HepG2 (cell line): ENCODE measurements at regions not wholly inside any gene's neighbourhood (a gene's known extent, or its start where the extent isn't known, plus 50 kb on each side); places are given as distances from the start of the nearest gene placed in this dataset.

ENCODE experiments used
- ATAC-seq: fragments of 200-7000 bp; cut with Tn5 transposase; 3 replicates; pipeline ENCODE4 v1.9.1; 2020; ENCODE audit warnings: mild to moderate bottlenecking, moderate library complexity
- BruUV-seq: library from RNA; stranded (reverse); fragments of 400-500 nt; replicated peaks from 2 replicates; lab custom pipeline; 2021; lab: Mats Ljungman, UMichigan
- CTCF ChIA-PET: fragments of 300-600 bp; formaldehyde crosslinking; extraction: SDS; loops from one replicate; lab custom pipeline; 2021; ENCODE audit warnings: low total read pairs, inconsistent platforms, low intra/inter-chr PET ratio; lab: Yijun Ruan, JAX
- POLR2A ChIA-PET: fragments of 350-600 bp; sonication (Branson Sonifier 250); formaldehyde crosslinking; loops from one replicate; lab custom pipeline; 2020; ENCODE audit warnings: antibody characterized with exemption, inconsistent platforms; lab: Yijun Ruan, JAX
- DNase-seq: peaks from one replicate; pipeline ENCODE4 v3.0.0-alpha.2; 2015; ENCODE audit warnings: low spot score
- FAIRE-seq: peaks from 3 replicates; lab custom pipeline; 2011; peaks lifted over from hg19 to GRCh38; lab: Jason Lieb, UNC
- H2AFZ ChIP-seq: one replicate; pipeline ENCODE4 v1.6.1; 2011; ENCODE audit warnings: low read length, inconsistent platforms
- H3K27ac ChIP-seq: fragments of 300-600 bp; 3 replicates; pipeline ENCODE4 v1.8.0; 2011; ENCODE audit warnings: mixed run types, mild to moderate bottlenecking, mixed read lengths, low read length, inconsistent platforms; ENCODE audit not compliant: insufficient read depth; ENCODE audit errors: extremely low read length
- H3K27me3 ChIP-seq, 2 experiments: fragments of 200-600 bp in 1 of 2; 2 replicates in 1 of 2; 3 replicates in 1 of 2; pipeline versions ENCODE4 v1.6.0 to v1.8.0; 2011; ENCODE audit warnings: low read length in 2 of 2, mild to moderate bottlenecking in 2 of 2, moderate library complexity in 2 of 2, inconsistent platforms in 1 of 2; ENCODE audit not compliant: insufficient read depth in 2 of 2, control insufficient read depth in 1 of 2
- H3K36me3 ChIP-seq, 2 experiments: fragments of 200-600 bp in 1 of 2; replicated peaks in 1 of 2; 2 replicates in 1 of 2; 3 replicates in 1 of 2; pipeline versions ENCODE4 v1.5.1 to v1.8.0; 2011; ENCODE audit warnings: low read length in 2 of 2, inconsistent platforms in 1 of 2; ENCODE audit not compliant: insufficient read depth in 2 of 2, control insufficient read depth in 1 of 2
- H3K4me1 ChIP-seq: 2 replicates; pipeline ENCODE4 v1.5.1; 2012; ENCODE audit warnings: low read length, inconsistent platforms; ENCODE audit not compliant: insufficient read depth
- H3K4me2 ChIP-seq: 2 replicates; pipeline ENCODE4 v1.6.0; 2011; ENCODE audit warnings: low read depth, low read length, inconsistent platforms
- H3K4me3 ChIP-seq, 3 experiments: fragments of 200-600 bp in 1 of 3; sonication (generic), shearing (Covaris generic) in 1 of 3; replicated peaks in 1 of 3; 2 replicates each; pipeline ENCODE4 v1.5.1; 2011 to 2016; ENCODE audit warnings: low read length in 3 of 3, inconsistent platforms in 2 of 3, low read depth in 2 of 3, mild to moderate bottlenecking in 2 of 3, control low read depth in 1 of 3, mixed read lengths in 1 of 3; ENCODE audit not compliant: insufficient read depth in 1 of 3
- H3K79me2 ChIP-seq: one replicate; pipeline ENCODE4 v1.6.1; 2011; ENCODE audit warnings: low read length, inconsistent platforms; ENCODE audit not compliant: insufficient read depth
- H3K9ac ChIP-seq: 2 replicates; pipeline ENCODE4 v1.6.0; 2011; ENCODE audit warnings: mild to moderate bottlenecking, low read depth, low read length, inconsistent platforms; ENCODE audit not compliant: insufficient read depth
- H3K9me3 ChIP-seq: 2 replicates; pipeline ENCODE4 v1.5.1; 2012; ENCODE audit warnings: mild to moderate bottlenecking, low read length
- H4K20me1 ChIP-seq: 2 replicates; pipeline ENCODE4 v1.6.0; 2011; ENCODE audit warnings: inconsistent platforms, mild to moderate bottlenecking, low read length, moderate library complexity; ENCODE audit not compliant: insufficient read depth
- HNRNPUL1 ChIP-seq: fragments of 200-400 bp; formaldehyde crosslinking; IDR thresholded peaks from 2 replicates; pipeline ENCODE4 v1.6.1; 2017; ENCODE audit warnings: low read depth, mild to moderate bottlenecking, low read length, moderate library complexity
- IKZF1 ChIP-seq: fragments of 450-650 bp; IDR thresholded peaks from 2 replicates; pipeline ENCODE4 v1.7.1; 2016
- MBNL3 ChIP-seq: fragments of 250-450 bp; sonication (Bioruptor Pico); conservative IDR thresholded peaks from 2 replicates; pipeline ENCODE4 v1.8.0; 2022; ENCODE audit warnings: mild to moderate bottlenecking, inconsistent platforms
- NCOA1 ChIP-seq: sonication (generic); formaldehyde crosslinking; IDR thresholded peaks from 2 replicates; pipeline ENCODE4 v1.9.0; 2021; ENCODE audit warnings: missing genetic modification reagents
- NFE2L2 ChIP-seq: fragments of 150-350 bp; IDR thresholded peaks from 2 replicates; pipeline ENCODE4 v1.6.1; 2014; ENCODE audit warnings: low read length
- RFX3 ChIP-seq: IDR thresholded peaks from 2 replicates; pipeline ENCODE4 v1.6.1; 2016; ENCODE audit warnings: missing biosample characterization, missing genetic modification reagents
- TIGD3 ChIP-seq: sonication (generic); formaldehyde crosslinking; IDR thresholded peaks from 2 replicates; pipeline ENCODE4 v1.5.1; 2020; ENCODE audit warnings: mild to moderate bottlenecking, missing genetic modification reagents, borderline replicate concordance
- ZNF230 ChIP-seq: sonication (generic); formaldehyde crosslinking; IDR thresholded peaks from 2 replicates; pipeline ENCODE4 v1.4.0; 2020; ENCODE audit warnings: mild to moderate bottlenecking, missing genetic modification reagents
- ZNF280D ChIP-seq: sonication (generic); formaldehyde crosslinking; IDR thresholded peaks from 2 replicates; pipeline ENCODE4 v1.5.1; 2020; ENCODE audit warnings: mild to moderate bottlenecking, missing genetic modification reagents
- WGBS: methylation state at CpG from one replicate; pipeline ENCODE4 v1.1.6; 2017; ENCODE audit warnings: low lambda C conversion rate; 5-methylcytosine and 5-hydroxymethylcytosine counted together
- in situ Hi-C: cut with HindIII; loops from 2 replicates; pipeline ENCODE4 v1.10.0; 2017; ENCODE audit warnings: low pct_unique_long_range_greater_than_20kb; ENCODE audit not compliant: extremely low pct_ligation_motif_present
- intact Hi-C: fragments of 100-400 bp; cut with micrococcal nuclease; formaldehyde crosslinking; loops from one replicate; pipeline ENCODE4 v1.10.0; 2022; ENCODE audit not compliant: unreplicated experiment

- Histone ChIP-seq H3K36me3 (no peaks in the 10 kb centered on the region), H3K4me2 (no peak overlapping the region)
- TF ChIP-seq ZNF230 (CRISPR knock-in tag), result no peak
- TF ChIP-seq NCOA1, result no peak
- TF ChIP-seq ZNF280D, result no peak
- TF ChIP-seq TIGD3 (CRISPR knock-in tag), result no peak
- TF ChIP-seq HNRNPUL1, result no peak
- no peak for TF ChIP-seq MBNL3
- no peak for TF ChIP-seq NFE2L2
- TF ChIP-seq RFX3 (CRISPR knock-in tag), result no peak
- TF ChIP-seq IKZF1, result no peak
- TF ChIP-seq, all 625 proteins: peak for 0
- ATAC-seq (no peak), DNase-seq (no peak), FAIRE-seq (no peak)
- Histone ChIP-seq H3K9me3 (no peaks in the 10 kb centered on the region), H3K4me1 (no peaks in the 10 kb centered on the region), H2AFZ (no peak overlapping the region), H3K27ac (no peak overlapping the region), H4K20me1 (no peaks in the 10 kb centered on the region), H3K27me3 (peaks cover 3 to 72% of the 10 kb centered on the region in 2 experiments), H3K9ac (no peak overlapping the region), H3K4me3 (no peak overlapping the region), H3K79me2 (no peaks in the 10 kb centered on the region)
- ChIA-PET POLR2A (no interaction called here), CTCF (no interaction called here)
- in situ Hi-C loops, result no loop called here
- BruUV-seq, result no TSS peak
- intact Hi-C loops, result no loop called here
- WGBS, result 40% methylated on average over 6 of the region's 9 CpGs
Measured at GRCh38 chr5:73302797-73303147, 129.8 kb downstream of the TMEM174 start.
